Occipital lobe (tissue), 1 donor: ENCODE measurements at regions not wholly inside any gene's neighbourhood (a gene's known extent, or its start where the extent isn't known, plus 50 kb on each side); places are given as distances from the start of the nearest gene placed in this dataset.
"Not testable (repeated sequence)": the region's sequence is repeated elsewhere in the genome, so short reads cannot be mapped to it uniquely, and the experiment has no call there.

ENCODE experiments used
- DNase-seq: peaks from one replicate; lab custom pipeline; 2025; lab: John Stamatoyannopoulos, UW

- no peak for DNase-seq
Observed at GRCh38 chr18:25497151-25497794, 145.3 kb upstream of the ZNF521 start.

DNA sequence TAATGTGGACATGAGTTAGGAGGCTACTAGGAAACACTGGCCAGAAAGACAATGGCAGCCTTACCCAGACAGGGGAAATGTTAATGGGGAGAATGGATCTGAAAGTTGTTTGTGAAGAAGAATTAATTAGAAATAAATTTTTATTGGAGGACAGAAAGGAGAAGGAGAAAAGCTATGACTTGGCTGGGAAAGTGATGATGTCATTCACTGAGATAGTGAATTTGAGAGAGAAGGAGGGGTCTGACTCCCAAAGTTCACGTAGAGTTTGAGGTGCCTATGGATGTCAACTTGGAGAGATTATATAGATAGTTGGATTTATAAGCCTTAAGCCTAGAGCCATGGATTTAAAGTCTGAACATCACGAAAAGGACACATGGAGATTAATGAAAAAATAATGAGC is 144.6 kb upstream of the ZNF521 start:
- no peak for DNase-seq

- DNase-seq = no peak
Observed at GRCh38 chr18:25495606-25496005, 143.6 kb upstream of the ZNF521 start.

- DNase-seq = no peak
Observed at GRCh38 chr18:25494888-25495287, 142.9 kb upstream of the ZNF521 start.

DNA sequence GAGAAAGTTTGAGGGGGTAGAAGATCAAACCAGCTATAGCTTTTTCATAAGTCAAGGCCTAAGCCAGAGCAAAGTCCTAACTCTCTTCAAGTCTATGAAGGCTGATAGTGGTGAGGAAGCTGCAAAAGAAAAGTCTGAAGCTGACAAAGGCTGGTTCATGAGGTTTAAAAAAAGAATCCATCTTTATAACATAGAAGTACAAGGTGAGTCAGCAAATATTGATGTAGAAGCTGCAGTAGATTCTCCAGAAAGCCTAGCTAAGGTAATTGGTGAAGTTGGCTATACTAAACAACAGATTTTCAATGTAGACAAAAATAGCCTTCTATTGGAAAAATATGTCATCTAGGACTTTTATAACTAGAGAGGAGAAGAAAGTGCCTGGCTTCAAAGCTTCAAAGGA is 141.4 kb upstream of the ZNF521 start:
- DNase-seq = no peak

DNA sequence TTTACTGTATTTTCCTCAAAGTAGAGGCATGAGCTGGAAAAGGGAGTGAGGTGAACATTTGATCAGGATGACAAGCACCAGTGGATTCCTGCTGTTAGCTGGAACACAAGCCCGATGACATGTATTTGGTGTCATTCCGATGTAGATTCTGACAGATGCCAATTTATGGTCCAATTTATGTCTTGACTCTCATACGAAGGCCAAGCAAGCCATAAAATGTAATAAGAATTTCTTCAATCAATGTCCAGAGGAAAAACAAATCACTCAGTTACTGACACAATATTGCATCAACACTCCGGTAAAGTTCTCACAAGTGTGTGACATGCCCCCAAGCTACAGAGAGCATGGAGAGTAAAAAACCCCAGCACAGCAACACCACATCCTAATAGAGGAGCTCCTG is 138.3 kb upstream of the ZNF521 start:
- DNase-seq = no peak

GRCh38 chr18:25473008-25473407 is 121.0 kb upstream of the ZNF521 start:
- no peak for DNase-seq

DNA sequence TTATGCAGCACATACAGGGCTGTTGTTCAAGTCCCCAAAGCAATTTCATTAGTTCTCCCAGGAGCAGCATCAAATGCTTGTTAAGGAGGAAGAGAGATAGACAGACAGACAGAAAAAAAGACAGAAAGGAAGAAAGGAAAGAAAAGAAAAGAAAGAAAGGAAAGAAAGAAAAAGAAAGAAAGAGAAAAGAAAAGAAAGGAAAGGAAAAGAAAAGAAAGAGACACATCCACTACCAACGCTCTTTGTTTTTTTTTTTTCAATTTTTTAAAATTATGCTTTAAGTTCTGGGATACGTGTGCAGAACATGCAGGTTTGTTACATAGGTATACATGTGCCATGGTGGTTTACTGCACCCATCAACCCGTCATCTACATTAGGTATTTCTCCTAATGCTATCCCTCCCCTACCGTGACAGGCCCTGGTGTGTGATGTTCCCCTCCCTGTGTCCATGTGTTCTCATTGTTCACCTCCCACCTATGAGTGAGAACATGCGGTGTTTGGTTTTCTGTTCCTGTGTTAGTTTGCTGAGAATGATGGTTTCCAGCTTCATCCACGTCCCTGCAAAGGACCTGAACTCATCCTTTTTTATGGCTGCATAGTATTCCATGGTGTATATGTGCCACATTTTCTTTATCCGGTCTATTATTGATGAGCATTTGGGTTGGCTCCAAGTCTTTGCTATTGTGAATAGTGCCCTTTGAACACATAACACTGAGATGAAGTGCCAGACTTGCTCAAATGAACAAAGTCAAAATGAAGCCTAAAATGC is 119.0 kb upstream of the ZNF521 start:
- not testable (repeated sequence) for DNase-seq

DNA sequence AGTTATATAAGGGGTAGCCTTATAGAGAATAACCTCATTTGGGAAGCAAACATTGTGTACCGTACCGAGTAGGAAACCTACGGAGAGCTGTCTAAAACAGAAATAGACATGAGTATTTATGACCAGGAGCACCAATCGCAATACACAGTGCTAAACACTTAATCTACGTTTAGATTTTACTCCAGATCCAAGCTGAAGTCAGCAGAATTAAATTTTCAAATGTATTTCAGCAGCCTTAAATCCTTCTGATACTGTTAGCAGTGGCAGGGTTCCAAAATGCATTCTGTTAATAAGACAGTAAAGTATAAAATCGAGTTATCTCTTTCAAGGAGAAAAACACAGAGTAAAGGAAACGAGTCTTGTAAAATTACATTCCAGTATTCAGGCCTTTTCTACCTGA is 118.1 kb upstream of the ZNF521 start:
- no peak for DNase-seq

DNA sequence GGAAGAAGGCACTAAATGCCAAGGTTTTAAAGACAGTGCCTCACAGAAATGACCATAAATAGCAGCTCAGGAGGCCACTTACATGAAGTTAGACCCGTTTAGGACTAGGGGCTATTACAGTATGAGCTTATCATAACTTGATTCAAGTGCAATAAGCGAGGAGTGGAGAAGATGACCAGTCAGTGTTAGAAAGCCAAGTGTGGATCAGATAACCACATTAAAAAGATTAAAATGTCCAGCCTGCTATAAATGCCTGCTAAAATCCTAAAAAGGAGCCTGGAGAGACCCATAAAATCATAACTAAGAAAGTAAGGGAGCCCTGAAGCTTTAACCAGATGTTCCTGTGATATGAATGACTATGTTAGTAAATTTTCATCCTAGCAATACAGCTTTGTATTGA is 117.5 kb upstream of the ZNF521 start:
- no peak for DNase-seq

DNA sequence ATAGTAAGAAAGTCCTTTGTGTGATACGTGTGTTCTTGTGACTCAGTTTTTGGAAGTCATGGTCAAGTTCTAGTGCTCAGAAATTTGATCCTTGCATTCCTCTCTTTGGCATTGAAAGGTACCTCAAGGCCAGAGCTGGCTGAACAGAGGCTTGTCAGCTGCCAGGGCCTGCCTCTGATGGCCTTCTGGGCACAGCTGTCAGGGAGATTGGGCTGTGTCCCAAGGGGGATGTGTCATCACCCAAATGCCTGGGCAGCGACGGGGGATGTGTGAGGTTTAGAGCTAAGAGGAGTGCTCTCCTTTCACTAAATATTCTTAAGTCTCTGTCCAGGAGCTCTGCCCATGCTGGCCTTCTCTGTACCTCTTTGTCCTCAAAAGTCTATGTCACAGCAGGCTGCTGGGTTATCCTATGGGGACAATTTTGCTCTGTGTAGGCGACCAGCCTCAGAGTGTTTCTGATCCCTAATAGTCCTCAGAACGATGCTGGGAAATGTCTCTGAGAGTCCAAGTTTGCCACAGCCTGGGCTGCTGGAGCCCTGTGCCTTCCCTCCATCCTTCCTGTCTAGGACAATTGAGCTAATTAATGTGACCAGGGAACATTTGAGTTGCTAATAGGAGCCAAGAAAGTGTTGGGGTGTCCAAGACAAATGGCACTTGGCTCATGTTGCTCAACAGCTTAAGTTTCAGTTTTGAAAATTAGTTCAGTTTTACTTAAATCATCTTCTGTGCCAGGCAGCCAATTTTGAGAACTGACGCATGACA is 115.4 kb upstream of the ZNF521 start:
- DNase-seq = no peak

DNA sequence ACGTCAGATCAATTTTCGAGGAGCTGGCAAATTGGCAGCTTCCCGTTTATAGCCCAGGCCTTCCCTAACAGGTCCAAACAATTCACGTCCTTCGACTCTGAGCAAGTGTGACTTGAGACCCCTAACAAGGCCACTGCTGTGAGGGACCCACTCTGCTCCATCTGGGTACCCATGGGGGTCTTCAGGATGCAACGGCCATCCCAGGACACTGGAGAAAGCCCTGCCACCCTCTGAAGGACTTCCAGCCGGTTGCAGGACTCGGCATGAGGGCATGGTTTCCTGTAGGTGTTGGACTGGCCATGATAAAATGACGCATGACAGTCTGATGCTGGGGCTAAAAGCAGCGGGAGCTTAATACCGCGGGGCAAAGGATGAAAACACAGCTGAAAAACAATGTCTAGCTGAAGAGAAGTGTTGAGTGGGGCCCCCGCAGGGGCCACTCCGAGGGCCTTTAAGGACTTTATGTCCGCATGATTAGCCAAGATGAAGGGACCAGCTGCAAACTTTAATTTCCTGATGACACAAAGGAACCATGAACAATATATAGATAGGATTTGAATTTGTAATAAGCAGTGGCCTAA is 113.3 kb upstream of the ZNF521 start:
- DNase-seq = no peak

- DNase-seq = no peak
Observed at GRCh38 chr18:25464227-25464626, 112.3 kb upstream of the ZNF521 start.

- no peak for DNase-seq
Observed at GRCh38 chr18:25463726-25464125, 111.8 kb upstream of the ZNF521 start.

DNA sequence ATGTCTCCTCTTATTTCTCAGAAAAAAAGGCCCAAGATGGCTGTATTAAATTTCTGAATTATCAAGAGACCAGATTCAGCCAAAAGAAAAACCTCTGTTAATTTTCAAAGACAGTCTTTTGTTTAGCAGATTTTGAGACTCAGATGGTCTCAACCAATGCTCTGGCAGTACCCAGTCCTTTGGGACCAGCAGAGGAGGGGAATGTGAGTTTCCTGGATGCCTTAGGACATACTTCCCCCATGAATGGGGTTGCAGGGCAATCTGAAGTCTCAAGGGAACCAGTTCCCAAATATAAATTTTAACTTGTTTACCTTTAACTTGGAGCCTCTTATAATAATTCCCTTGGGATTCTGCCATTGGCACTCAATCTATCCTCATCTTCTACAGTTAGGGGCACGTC is 107.8 kb upstream of the ZNF521 start:
- DNase-seq = no peak

DNA sequence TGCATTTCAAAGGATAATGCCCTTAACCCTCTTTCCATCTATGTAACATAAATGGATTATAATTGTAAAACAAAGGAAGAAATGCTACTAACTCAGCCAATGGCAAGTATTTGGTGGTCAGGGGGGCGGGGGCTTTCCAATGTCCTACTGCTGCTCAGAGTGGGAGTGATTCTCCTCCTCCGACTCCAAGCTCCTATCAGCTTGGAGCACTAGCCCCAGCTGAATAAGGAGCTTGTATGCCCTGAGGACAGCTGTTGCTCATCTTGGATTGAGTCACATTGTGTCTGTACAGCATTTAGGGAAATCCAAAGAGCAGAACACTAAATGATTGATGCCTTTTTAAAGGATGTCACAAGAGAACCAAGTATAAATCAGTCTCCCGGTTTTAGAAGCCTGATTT is 105.6 kb upstream of the ZNF521 start:
- DNase-seq = no peak

DNA sequence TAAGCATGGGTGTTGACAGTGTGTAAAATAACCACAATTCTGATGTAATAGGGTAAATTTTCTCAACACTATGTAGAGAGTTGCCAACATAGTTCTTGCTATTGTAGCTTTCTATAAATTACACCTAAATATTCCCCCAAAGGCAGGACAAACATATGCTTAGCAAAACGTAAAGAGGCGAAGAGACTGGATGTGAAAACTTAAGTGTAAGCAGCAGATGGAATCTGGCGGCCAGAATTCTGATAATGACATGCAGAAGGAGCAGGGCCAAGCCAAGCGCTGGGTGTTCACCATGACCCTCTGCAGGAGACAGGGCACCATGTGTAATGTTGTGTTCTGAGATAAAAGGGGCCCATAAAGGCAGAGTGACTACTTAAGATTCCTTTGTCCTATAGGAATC is 105.2 kb upstream of the ZNF521 start:
- no peak for DNase-seq

GRCh38 chr18:25456334-25457010 is 104.5 kb upstream of the ZNF521 start:
- DNase-seq = no peak

DNA sequence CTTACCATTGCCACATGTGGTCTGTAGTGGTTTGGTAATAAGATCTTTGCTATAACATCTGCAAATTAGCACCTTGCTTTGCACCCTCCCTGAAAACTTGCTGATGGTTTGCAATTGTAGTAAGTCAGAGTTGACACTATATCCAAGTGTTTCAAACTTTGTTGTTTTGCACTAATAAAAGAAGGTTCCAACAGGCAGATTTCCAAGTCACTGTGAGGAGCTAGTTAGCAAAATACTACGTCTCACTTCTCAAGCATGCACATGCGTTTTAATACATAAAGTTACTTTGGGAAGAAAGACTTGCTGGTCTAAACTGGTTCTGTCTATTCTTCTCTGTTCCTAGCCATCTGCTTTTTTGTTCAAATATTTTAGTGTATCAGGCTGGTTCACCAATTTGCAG is 103.7 kb upstream of the ZNF521 start:
- DNase-seq = no peak

- no peak for DNase-seq
Observed at GRCh38 chr18:25455159-25455558, 103.2 kb upstream of the ZNF521 start.

DNA sequence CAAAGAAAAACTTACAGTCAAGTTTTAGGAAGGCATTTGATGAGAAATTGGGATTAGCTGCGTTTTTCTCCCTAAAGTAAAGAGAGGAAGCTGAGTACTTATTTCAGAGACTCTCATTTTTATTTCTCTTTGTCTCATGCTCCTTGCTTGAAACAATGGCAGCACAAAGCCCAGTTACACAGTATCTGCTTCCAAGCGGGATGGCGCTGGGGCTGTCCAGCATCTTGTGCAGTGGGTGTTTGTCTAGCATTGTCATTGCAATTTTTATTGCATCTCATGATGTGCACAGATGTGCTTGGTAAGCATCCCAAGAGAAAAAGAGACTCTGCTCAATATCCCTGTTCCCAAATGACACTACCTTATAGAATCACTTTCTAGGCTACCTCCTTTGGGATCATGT is 102.8 kb upstream of the ZNF521 start:
- DNase-seq = no peak

DNA sequence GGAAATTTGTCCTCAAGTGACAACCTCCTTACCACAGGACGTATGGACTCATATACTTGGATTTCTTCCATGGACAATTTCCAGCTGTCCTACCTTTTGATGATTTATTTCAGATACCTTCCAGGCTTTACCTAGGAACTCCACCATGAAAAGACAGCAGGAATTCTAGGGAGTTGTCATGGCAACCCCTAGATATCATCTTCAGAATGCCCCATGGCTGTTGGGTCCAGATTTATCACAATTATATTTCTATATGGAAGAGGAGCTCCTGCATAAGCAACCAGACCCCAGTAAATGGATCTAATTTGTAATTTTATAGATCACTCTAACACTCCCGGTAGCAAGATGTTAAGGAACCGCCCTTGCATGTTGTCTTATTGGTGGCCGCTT is 102.3 kb upstream of the ZNF521 start:
- DNase-seq = no peak
